Tibial nerve (tissue), 3 donors: ENCODE measurements at regions not wholly inside any gene's neighbourhood (a gene's known extent, or its start where the extent isn't known, plus 50 kb on each side); places are given as distances from the start of the nearest gene placed in this dataset.

ENCODE experiments used
- POLR2A ChIP-seq, 2 donors: fragments of 450-650 bp; IDR thresholded peaks; one replicate each; pipeline ENCODE4 v1.6.1; 2017; ENCODE audit warnings: antibody characterized with exemption in 2 of 2, mild to moderate bottlenecking in 2 of 2, moderate library complexity in 2 of 2
- TF ChIP-seq, protein P1 (sequence below), 5 experiments: fragments of 200-600 bp in 3 of 5; fragments of 450-650 bp in 2 of 5; sonication (generic) in 3 of 5; IDR thresholded peaks; one replicate each; pipeline ENCODE4 v1.5.1; 2016 to 2019; ENCODE audit warnings: antibody characterized with exemption in 5 of 5, mild to moderate bottlenecking in 3 of 5, moderate library complexity in 2 of 5

DNA sequence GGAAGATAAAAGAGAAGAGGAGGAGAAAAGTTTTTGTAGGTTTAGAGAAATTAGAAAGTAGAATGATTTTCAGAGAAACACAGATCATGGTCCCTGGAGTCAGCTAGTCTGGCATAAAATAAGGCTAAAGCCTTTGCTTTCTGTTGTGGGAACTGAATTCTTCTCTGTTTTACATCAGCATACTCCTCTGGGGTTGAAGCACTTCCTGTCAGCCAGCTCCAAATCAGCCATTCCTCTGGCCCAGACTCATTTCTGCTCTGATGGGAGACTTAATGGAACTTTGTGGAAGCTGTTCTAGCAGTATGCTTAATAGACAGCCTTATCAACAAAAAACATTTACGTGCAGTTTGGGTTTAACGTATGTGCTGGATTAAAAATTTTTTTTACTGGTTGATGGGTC is 143.2 kb downstream of the HMHB1 start:
- no peak for TF ChIP-seq POLR2A (IDR thresholded peaks at IDR 0.05)
- TF ChIP-seq, protein P1, sequence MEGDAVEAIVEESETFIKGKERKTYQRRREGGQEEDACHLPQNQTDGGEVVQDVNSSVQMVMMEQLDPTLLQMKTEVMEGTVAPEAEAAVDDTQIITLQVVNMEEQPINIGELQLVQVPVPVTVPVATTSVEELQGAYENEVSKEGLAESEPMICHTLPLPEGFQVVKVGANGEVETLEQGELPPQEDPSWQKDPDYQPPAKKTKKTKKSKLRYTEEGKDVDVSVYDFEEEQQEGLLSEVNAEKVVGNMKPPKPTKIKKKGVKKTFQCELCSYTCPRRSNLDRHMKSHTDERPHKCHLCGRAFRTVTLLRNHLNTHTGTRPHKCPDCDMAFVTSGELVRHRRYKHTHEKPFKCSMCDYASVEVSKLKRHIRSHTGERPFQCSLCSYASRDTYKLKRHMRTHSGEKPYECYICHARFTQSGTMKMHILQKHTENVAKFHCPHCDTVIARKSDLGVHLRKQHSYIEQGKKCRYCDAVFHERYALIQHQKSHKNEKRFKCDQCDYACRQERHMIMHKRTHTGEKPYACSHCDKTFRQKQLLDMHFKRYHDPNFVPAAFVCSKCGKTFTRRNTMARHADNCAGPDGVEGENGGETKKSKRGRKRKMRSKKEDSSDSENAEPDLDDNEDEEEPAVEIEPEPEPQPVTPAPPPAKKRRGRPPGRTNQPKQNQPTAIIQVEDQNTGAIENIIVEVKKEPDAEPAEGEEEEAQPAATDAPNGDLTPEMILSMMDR (IDR thresholded peaks at IDR 0.05) = no peak
